OCI-LY7 (cell line): ENCODE measurements at regions not wholly inside any gene's neighbourhood (a gene's known extent, or its start where the extent isn't known, plus 50 kb on each side); places are given as distances from the start of the nearest gene placed in this dataset.

ENCODE experiments used
- BruUV-seq: library from RNA; stranded (reverse); fragments of 400-500 nt; replicated peaks from 2 replicates; lab custom pipeline; 2021; lab: Mats Ljungman, UMichigan
- CTCF ChIA-PET: fragments of 300-600 bp; sonication (Branson Sonifier 250); formaldehyde crosslinking; loops from one replicate; lab custom pipeline; 2022; ENCODE audit warnings: antibody characterized with exemption; ENCODE audit not compliant: unreplicated experiment; lab: Charles Lee
- POLR2A ChIA-PET: fragments of 300-600 bp; sonication (Branson Sonifier 250); formaldehyde crosslinking; loops from one replicate; lab custom pipeline; 2022; ENCODE audit warnings: antibody characterized with exemption; lab: Charles Lee
- DNase-seq: peaks from one replicate; pipeline ENCODE4 v3.0.0-alpha.2; 2015; ENCODE audit warnings: low spot score
- H2AFZ ChIP-seq: fragments of 200-600 bp; sonication (generic), shearing (Covaris generic); 2 replicates; pipeline ENCODE4 v1.6.1; 2014; ENCODE audit warnings: mild to moderate bottlenecking, antibody characterized with exemption, low read length, moderate library complexity
- H3K27ac ChIP-seq: fragments of 200-600 bp; sonication (generic); 2 replicates; pipeline ENCODE4 v1.5.1; 2014; ENCODE audit warnings: mixed run types, low read depth, mild to moderate bottlenecking, moderate library complexity, low read length, inconsistent platforms; ENCODE audit not compliant: poor library complexity, severe bottlenecking
- H3K36me3 ChIP-seq: fragments of 200-600 bp; sonication (generic); 2 replicates; pipeline ENCODE4 v1.6.1; 2014; ENCODE audit warnings: mild to moderate bottlenecking, antibody characterized with exemption, low read length, moderate library complexity, mixed read lengths; ENCODE audit not compliant: insufficient read depth
- H3K4me1 ChIP-seq: fragments of 200-600 bp; sonication (generic); 2 replicates; pipeline ENCODE4 v1.5.1; 2014; ENCODE audit warnings: mild to moderate bottlenecking, low read length; ENCODE audit not compliant: insufficient read depth, poor library complexity, severe bottlenecking
- H3K4me2 ChIP-seq: fragments of 200-600 bp; sonication (generic); 2 replicates; pipeline ENCODE4 v1.6.1; 2014; ENCODE audit warnings: mild to moderate bottlenecking, low read length
- H3K4me3 ChIP-seq: fragments of 200-600 bp; sonication (generic); 2 replicates; pipeline ENCODE4 v1.5.1; 2014; ENCODE audit warnings: mild to moderate bottlenecking, low read depth, low read length; ENCODE audit not compliant: poor library complexity, severe bottlenecking
- H3K79me2 ChIP-seq: fragments of 200-600 bp; sonication (generic); 2 replicates; pipeline ENCODE4 v1.6.1; 2016; ENCODE audit warnings: low read depth, mild to moderate bottlenecking, low read length, moderate library complexity, mixed read lengths; ENCODE audit not compliant: insufficient read depth
- H3K9me2 ChIP-seq: fragments of 200-600 bp; sonication (generic); 2 replicates; pipeline ENCODE4 v1.6.1; 2016; ENCODE audit warnings: mild to moderate bottlenecking, low read length, mixed read lengths; ENCODE audit not compliant: insufficient read depth
- H3K9me3 ChIP-seq: fragments of 200-600 bp; sonication (generic); 2 replicates; pipeline ENCODE4 v1.6.1; 2014; ENCODE audit warnings: mild to moderate bottlenecking, mixed run types, low read length, mixed read lengths
- H4K20me1 ChIP-seq: fragments of 200-600 bp; sonication (generic); 2 replicates; pipeline ENCODE4 v1.6.1; 2014; ENCODE audit warnings: mild to moderate bottlenecking, antibody characterized with exemption, low read length, moderate library complexity, mixed read lengths; ENCODE audit not compliant: insufficient read depth
- EZH2phosphoT487 ChIP-seq: fragments of 200-600 bp; sonication (generic); IDR thresholded peaks from 2 replicates; pipeline ENCODE4 v1.6.1; 2018; ENCODE audit warnings: low read depth, borderline replicate concordance, mild to moderate bottlenecking, mixed run types, antibody characterized with exemption, low read length, moderate library complexity, mixed read lengths
- intact Hi-C: fragments of 100-400 bp; cut with micrococcal nuclease; formaldehyde crosslinking; loops from one replicate; pipeline ENCODE4 v1.10.0; 2022; ENCODE audit not compliant: unreplicated experiment
- TF ChIP-seq, protein P1 (sequence below): fragments of 200-600 bp; sonication (generic); conservative IDR thresholded peaks from 2 replicates; pipeline ENCODE4 v1.5.1; 2014; ENCODE audit warnings: mild to moderate bottlenecking, antibody characterized with exemption, low read length, moderate library complexity, mixed read lengths

DNA sequence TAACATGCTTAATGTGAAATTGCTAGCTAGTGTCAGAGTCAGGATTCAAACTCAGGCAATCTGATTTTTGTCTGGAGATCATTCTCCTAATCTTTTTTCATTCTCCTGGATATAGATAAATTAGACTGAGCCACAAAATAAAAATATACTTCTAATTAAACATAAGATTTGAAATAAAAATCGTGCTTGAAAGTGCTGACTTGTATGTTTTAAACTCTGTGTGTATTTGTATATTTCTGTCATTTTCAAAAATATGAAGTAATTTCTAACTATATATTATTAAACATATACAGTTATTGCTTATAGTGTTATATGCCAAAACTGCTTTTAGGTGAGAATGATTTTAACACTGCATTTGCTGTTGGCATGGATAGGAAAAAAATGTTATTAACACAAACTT lies 239.4 kb downstream of the KCNJ2 start:
- H3K4me2 ChIP-seq = no peak overlapping the region
- no peak overlapping the region for H3K4me3 ChIP-seq
- intact Hi-C loops = no loop called here
- H3K79me2 ChIP-seq = no peaks in the 10 kb centered on the region
- no peak overlapping the region for H2AFZ ChIP-seq
- no peaks in the 10 kb centered on the region for H4K20me1 ChIP-seq
- H3K9me2 ChIP-seq = no peaks in the 10 kb centered on the region
- no TSS peak for BruUV-seq
- no peak overlapping the region for H3K27ac ChIP-seq
- H3K4me1 ChIP-seq = no peaks in the 10 kb centered on the region
- no peak for DNase-seq
- ChIA-PET CTCF (no interaction called here), POLR2A (no interaction called here)
- H3K9me3 ChIP-seq = no peaks in the 10 kb centered on the region
- TF ChIP-seq, protein P1, sequence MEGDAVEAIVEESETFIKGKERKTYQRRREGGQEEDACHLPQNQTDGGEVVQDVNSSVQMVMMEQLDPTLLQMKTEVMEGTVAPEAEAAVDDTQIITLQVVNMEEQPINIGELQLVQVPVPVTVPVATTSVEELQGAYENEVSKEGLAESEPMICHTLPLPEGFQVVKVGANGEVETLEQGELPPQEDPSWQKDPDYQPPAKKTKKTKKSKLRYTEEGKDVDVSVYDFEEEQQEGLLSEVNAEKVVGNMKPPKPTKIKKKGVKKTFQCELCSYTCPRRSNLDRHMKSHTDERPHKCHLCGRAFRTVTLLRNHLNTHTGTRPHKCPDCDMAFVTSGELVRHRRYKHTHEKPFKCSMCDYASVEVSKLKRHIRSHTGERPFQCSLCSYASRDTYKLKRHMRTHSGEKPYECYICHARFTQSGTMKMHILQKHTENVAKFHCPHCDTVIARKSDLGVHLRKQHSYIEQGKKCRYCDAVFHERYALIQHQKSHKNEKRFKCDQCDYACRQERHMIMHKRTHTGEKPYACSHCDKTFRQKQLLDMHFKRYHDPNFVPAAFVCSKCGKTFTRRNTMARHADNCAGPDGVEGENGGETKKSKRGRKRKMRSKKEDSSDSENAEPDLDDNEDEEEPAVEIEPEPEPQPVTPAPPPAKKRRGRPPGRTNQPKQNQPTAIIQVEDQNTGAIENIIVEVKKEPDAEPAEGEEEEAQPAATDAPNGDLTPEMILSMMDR = no peak
- no peak for TF ChIP-seq EZH2phosphoT487
- no peaks in the 10 kb centered on the region for H3K36me3 ChIP-seq

DNA sequence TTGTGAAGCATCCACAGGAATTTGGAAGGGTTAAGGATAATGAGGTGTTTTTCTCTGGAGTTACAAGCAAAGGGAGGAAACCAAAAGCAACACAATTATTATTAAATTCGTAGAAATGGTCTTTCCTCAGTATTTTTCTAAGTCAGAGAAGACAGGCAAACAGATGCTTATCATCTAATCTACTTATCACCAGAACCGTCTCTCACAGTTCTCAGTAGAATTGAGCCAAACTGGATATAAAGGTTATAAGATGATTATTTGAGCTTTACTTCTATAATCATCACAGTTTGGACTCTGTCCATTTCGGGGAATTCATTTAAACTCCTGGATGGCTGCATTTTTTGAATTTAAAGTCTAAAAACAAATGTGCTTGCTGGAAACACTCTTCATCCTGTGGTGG lies 245.0 kb downstream of the KCNJ2 start:
- TF ChIP-seq, protein P1 = no peak
- TF ChIP-seq EZH2phosphoT487 = no peak
- Histone ChIP-seq H3K79me2 (no peaks in the 10 kb centered on the region), H3K4me3 (no peak overlapping the region), H3K4me2 (no peak overlapping the region), H3K36me3 (no peaks in the 10 kb centered on the region), H3K27ac (no peak overlapping the region), H2AFZ (no peak overlapping the region), H3K9me2 (no peaks in the 10 kb centered on the region), H3K9me3 (no peaks in the 10 kb centered on the region), H4K20me1 (no peaks in the 10 kb centered on the region), H3K4me1 (no peaks in the 10 kb centered on the region)
- POLR2A ChIA-PET = interaction anchor here (0.8 kb wide), 1 partner anchor 335 kb away, joined by 3 read pairs; no protein-coding TSS in a partner anchor
- no peak for DNase-seq
- BruUV-seq = no TSS peak
- intact Hi-C loops = no loop called here
- CTCF ChIA-PET = no interaction called here

DNA sequence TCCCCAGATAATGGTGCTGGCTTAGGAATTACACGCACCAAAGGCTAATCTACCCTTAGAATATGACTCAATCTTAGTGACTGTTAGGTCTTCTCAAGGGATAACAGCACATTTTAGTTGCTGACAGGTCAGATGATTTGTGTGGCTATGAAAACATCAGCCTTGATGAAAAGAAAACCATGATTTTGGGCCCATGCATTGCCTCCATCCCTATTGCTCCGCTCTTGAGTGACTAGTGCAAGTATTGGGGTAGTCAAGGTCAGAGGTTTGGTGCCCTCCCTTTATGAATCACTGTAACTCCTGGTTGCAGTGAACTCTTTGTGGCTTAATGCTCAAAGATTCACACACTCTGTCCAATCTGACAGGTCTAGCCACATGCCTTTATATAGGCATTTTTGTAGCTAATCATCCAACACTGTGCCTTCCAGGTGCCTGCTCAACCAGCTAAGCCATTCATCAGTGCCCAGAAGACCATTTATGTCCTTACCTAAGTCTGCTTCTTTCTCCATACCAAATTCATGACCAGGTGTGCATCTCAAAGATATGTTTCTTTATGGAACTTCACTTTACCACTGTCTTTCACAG lies 251.6 kb downstream of the KCNJ2 start:
- no peaks in the 10 kb centered on the region for H3K9me3 ChIP-seq
- H3K36me3 ChIP-seq = no peaks in the 10 kb centered on the region
- TF ChIP-seq, protein P1 = no peak
- no peak for TF ChIP-seq EZH2phosphoT487
- no peak overlapping the region for H3K4me2 ChIP-seq
- intact Hi-C loops = no loop called here
- no peak overlapping the region for H3K27ac ChIP-seq
- no TSS peak for BruUV-seq
- no peak overlapping the region for H3K4me3 ChIP-seq
- H3K9me2 ChIP-seq = no peaks in the 10 kb centered on the region
- no peaks in the 10 kb centered on the region for H4K20me1 ChIP-seq
- DNase-seq = no peak
- ChIA-PET CTCF (no interaction called here), POLR2A (interaction anchor here (0.6 kb wide), 1 partner anchor 682 kb away, joined by 3 read pairs; no protein-coding TSS in a partner anchor)
- H3K79me2 ChIP-seq = no peaks in the 10 kb centered on the region
- no peak overlapping the region for H2AFZ ChIP-seq
- H3K4me1 ChIP-seq = no peaks in the 10 kb centered on the region
